HCT116 (cell line): ENCODE measurements at regions not wholly inside any gene's neighbourhood (a gene's known extent, or its start where the extent isn't known, plus 50 kb on each side); places are given as distances from the start of the nearest gene placed in this dataset.

ENCODE experiments used
- ATAC-seq: fragments of 200-7000 bp; cut with Tn5 transposase; 2 replicates; pipeline ENCODE4 v1.9.1; 2020; ENCODE audit warnings: mild to moderate bottlenecking, moderate library complexity
- BruUV-seq: library from RNA; stranded (reverse); fragments of 400-500 nt; replicated peaks from 2 replicates; lab custom pipeline; 2021; lab: Mats Ljungman, UMichigan
- CTCF ChIA-PET: fragments of 300-600 bp; sonication (Branson Sonifier 250); formaldehyde crosslinking; loops from one replicate; lab custom pipeline; 2021; ENCODE audit warnings: antibody characterized with exemption; lab: Charles Lee
- POLR2A ChIA-PET: fragments of 300-600, 350-600 bp; sonication (Branson Sonifier 250); formaldehyde crosslinking; loops from one replicate; lab custom pipeline; 2021; ENCODE audit warnings: antibody characterized with exemption; lab: Charles Lee
- RAD21 ChIA-PET, 2 experiments: fragments of 300-600 bp; sonication (Branson Sonifier 250); formaldehyde crosslinking; loops; one replicate each; lab custom pipeline; 2023; ENCODE audit warnings: low total read pairs in 2 of 2; ENCODE audit not compliant: uncharacterized antibody in 2 of 2, unreplicated experiment in 2 of 2, low non-redundant PET in 1 of 2; lab: Charles Lee
- DNase-seq: peaks from one replicate; pipeline ENCODE4 v3.0.0-alpha.2; 2010; ENCODE audit warnings: low read depth, low spot score
- H2AFZ ChIP-seq: fragments of 200-600 bp; shearing (Covaris generic), sonication (generic); 2 replicates; pipeline ENCODE4 v1.6.1; 2017; ENCODE audit warnings: low read depth, mixed run types, mixed read lengths, antibody characterized with exemption, low read length; ENCODE audit not compliant: poor library complexity, severe bottlenecking
- H3K27ac ChIP-seq: 2 replicates; pipeline ENCODE4 v1.5.1; 2012; ENCODE audit warnings: low read depth, low read length
- H3K27me3 ChIP-seq: fragments of 200-600 bp; sonication (generic); 2 replicates; pipeline ENCODE4 v1.6.1; 2016; ENCODE audit warnings: mixed run types, low read length, mixed read lengths; ENCODE audit not compliant: insufficient read depth
- H3K36me3 ChIP-seq, 2 experiments: fragments of 200-500 bp in 1 of 2; fragments of 200-600 bp in 1 of 2; sonication (Bioruptor generic) in 1 of 2; sonication (generic) in 1 of 2; 2 replicates each; pipeline versions ENCODE4 v1.5.1 to v1.6.1; 2014 to 2016; ENCODE audit warnings: low read length in 2 of 2, inconsistent platforms in 1 of 2, mixed read lengths in 1 of 2, mixed run types in 1 of 2; ENCODE audit not compliant: insufficient read depth in 2 of 2, control insufficient read depth in 1 of 2
- H3K4me1 ChIP-seq, 2 experiments: fragments of 200-600 bp in 1 of 2; sonication (generic) in 1 of 2; 2 replicates each; pipeline versions ENCODE4 v1.5.1 to v1.6.1; 2012 to 2017; ENCODE audit warnings: low read length in 2 of 2, inconsistent platforms in 1 of 2, mild to moderate bottlenecking in 1 of 2, mixed read lengths in 1 of 2, mixed run types in 1 of 2, moderate library complexity in 1 of 2; ENCODE audit not compliant: insufficient read depth in 2 of 2, control insufficient read depth in 1 of 2
- H3K4me2 ChIP-seq: fragments of 200-600 bp; sonication (generic); 2 replicates; pipeline ENCODE4 v1.6.1; 2017; ENCODE audit warnings: mixed run types, low read length, mixed read lengths
- H3K4me3 ChIP-seq, 2 experiments: fragments of 200-600 bp in 1 of 2; sonication (generic) in 1 of 2; replicated peaks in 1 of 2; 2 replicates each; pipeline ENCODE4 v1.5.1; 2011 to 2016; ENCODE audit warnings: low read length in 2 of 2, control low read depth in 1 of 2, low read depth in 1 of 2, mild to moderate bottlenecking in 1 of 2, mixed read lengths in 1 of 2, mixed run types in 1 of 2
- H3K79me2 ChIP-seq: fragments of 200-600 bp; sonication (generic); 2 replicates; pipeline ENCODE4 v1.6.1; 2017; ENCODE audit warnings: mild to moderate bottlenecking, mixed run types, low read length, moderate library complexity, mixed read lengths; ENCODE audit not compliant: insufficient read depth
- H3K9ac ChIP-seq: fragments of 200-600 bp; sonication (generic); 2 replicates; pipeline ENCODE4 v1.6.1; 2016; ENCODE audit warnings: low read length, mixed read lengths
- H3K9me2 ChIP-seq: fragments of 200-600 bp; sonication (generic), shearing (Covaris generic); 2 replicates; pipeline ENCODE4 v1.6.1; 2017; ENCODE audit warnings: mixed run types, mild to moderate bottlenecking, moderate library complexity; ENCODE audit not compliant: insufficient read depth
- H3K9me3 ChIP-seq, 2 experiments: fragments of 200-500 bp in 1 of 2; fragments of 200-600 bp in 1 of 2; sonication (Bioruptor generic) in 1 of 2; sonication (generic) in 1 of 2; 2 replicates each; pipeline ENCODE4 v1.6.1; 2014 to 2017; ENCODE audit warnings: low read length in 2 of 2, mixed read lengths in 2 of 2, inconsistent platforms in 1 of 2, low read depth in 1 of 2, mild to moderate bottlenecking in 1 of 2, mixed run types in 1 of 2, moderate library complexity in 1 of 2; ENCODE audit not compliant: control insufficient read depth in 1 of 2, insufficient read depth in 1 of 2
- H4K20me1 ChIP-seq: fragments of 200-600 bp; sonication (generic), shearing (Covaris generic); 2 replicates; pipeline ENCODE4 v1.6.1; 2017; ENCODE audit warnings: mixed run types, mild to moderate bottlenecking, moderate library complexity; ENCODE audit not compliant: insufficient read depth
- ATF3 ChIP-seq: IDR thresholded peaks from 2 replicates; pipeline ENCODE4 v1.6.1; 2012
- CBX3 ChIP-seq: IDR thresholded peaks from 2 replicates; pipeline ENCODE4 v1.6.1; 2012; ENCODE audit warnings: low read depth
- CEBPB ChIP-seq: IDR thresholded peaks from 2 replicates; pipeline ENCODE4 v1.6.1; 2012; ENCODE audit warnings: low read depth
- EGR1 ChIP-seq: IDR thresholded peaks from 2 replicates; pipeline ENCODE4 v1.6.1; 2012; ENCODE audit warnings: low read depth
- EZH2 ChIP-seq: fragments of 200-600 bp; sonication (generic); IDR thresholded peaks from 2 replicates; pipeline ENCODE4 v1.6.1; 2017; ENCODE audit warnings: antibody characterized with exemption, mixed run types
- EZH2phosphoT487 ChIP-seq: fragments of 200-600 bp; IDR thresholded peaks from 2 replicates; pipeline ENCODE4 v1.6.1; 2018; ENCODE audit warnings: antibody characterized with exemption, borderline replicate concordance
- JUND ChIP-seq: IDR thresholded peaks from 2 replicates; pipeline ENCODE4 v1.6.1; 2012
- RAD21 ChIP-seq: IDR thresholded peaks from 2 replicates; pipeline ENCODE4 v1.6.1; 2012; ENCODE audit warnings: low read depth, mild to moderate bottlenecking
- YY1 ChIP-seq: IDR thresholded peaks from 2 replicates; pipeline ENCODE4 v1.6.1; 2011; ENCODE audit warnings: low read length, low read depth, moderate library complexity, mild to moderate bottlenecking; ENCODE audit not compliant: insufficient replicate concordance; ENCODE audit errors: extremely low read depth
- intact Hi-C: fragments of 100-400 bp; cut with micrococcal nuclease; formaldehyde crosslinking; loops from 2 replicates; pipeline ENCODE4 v1.10.0; 2022
- TF ChIP-seq, protein P1 (sequence below): IDR thresholded peaks from 2 replicates; pipeline ENCODE4 v1.6.1; 2012; ENCODE audit warnings: low read depth

GRCh38 chr13:74206061-74206561, 71.9 kb upstream of the KLF12 start:
- Histone ChIP-seq H3K27ac (no peak overlapping the region), H2AFZ (no peak overlapping the region), H3K27me3 (no peaks in the 10 kb centered on the region), H3K9ac (no peak overlapping the region), H3K4me2 (no peak overlapping the region), H3K79me2 (no peaks in the 10 kb centered on the region), H3K9me2 (no peaks in the 10 kb centered on the region), H3K4me3 (no peak overlapping the region), H3K9me3 (no peaks in the 10 kb centered on the region), H4K20me1 (no peaks in the 10 kb centered on the region), H3K4me1 (no peaks in the 10 kb centered on the region), H3K36me3 (no peaks in the 10 kb centered on the region)
- TF ChIP-seq ATF3 = no peak
- TF ChIP-seq EGR1 = no peak
- TF ChIP-seq YY1 = no peak
- TF ChIP-seq RAD21 = no peak
- TF ChIP-seq CEBPB = no peak
- TF ChIP-seq, protein P1, sequence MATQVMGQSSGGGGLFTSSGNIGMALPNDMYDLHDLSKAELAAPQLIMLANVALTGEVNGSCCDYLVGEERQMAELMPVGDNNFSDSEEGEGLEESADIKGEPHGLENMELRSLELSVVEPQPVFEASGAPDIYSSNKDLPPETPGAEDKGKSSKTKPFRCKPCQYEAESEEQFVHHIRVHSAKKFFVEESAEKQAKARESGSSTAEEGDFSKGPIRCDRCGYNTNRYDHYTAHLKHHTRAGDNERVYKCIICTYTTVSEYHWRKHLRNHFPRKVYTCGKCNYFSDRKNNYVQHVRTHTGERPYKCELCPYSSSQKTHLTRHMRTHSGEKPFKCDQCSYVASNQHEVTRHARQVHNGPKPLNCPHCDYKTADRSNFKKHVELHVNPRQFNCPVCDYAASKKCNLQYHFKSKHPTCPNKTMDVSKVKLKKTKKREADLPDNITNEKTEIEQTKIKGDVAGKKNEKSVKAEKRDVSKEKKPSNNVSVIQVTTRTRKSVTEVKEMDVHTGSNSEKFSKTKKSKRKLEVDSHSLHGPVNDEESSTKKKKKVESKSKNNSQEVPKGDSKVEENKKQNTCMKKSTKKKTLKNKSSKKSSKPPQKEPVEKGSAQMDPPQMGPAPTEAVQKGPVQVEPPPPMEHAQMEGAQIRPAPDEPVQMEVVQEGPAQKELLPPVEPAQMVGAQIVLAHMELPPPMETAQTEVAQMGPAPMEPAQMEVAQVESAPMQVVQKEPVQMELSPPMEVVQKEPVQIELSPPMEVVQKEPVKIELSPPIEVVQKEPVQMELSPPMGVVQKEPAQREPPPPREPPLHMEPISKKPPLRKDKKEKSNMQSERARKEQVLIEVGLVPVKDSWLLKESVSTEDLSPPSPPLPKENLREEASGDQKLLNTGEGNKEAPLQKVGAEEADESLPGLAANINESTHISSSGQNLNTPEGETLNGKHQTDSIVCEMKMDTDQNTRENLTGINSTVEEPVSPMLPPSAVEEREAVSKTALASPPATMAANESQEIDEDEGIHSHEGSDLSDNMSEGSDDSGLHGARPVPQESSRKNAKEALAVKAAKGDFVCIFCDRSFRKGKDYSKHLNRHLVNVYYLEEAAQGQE = no peak
- no peak for TF ChIP-seq EZH2phosphoT487
- TF ChIP-seq EZH2 = no peak
- no peak for TF ChIP-seq CBX3
- TF ChIP-seq JUND = no peak
- ATAC-seq = no peak
- CTCF ChIA-PET = no interaction called here
- BruUV-seq = no TSS peak
- DNase-seq = no peak
- RAD21 ChIA-PET = no interaction called here
- POLR2A ChIA-PET = no interaction called here
- intact Hi-C loops = no loop called here
